ENCODE measurements at regions not wholly inside any gene's neighbourhood (a gene's known extent, or its start where the extent isn't known, plus 50 kb on each side); places are given as distances from the start of the nearest gene placed in this dataset.

GRCh38 chrX:3230496-3230895 lies 116.0 kb downstream of the MXRA5 start:
- Histone ChIP-seq H3K4me3 (no peak overlapping the region), H3K9me3 (no peaks in the 10 kb centered on the region), H3K27ac (no peak overlapping the region), H3K36me3 (no peaks in the 10 kb centered on the region), H3K27me3 (no peaks in the 10 kb centered on the region), H3K4me1 (peaks cover 0 to 4% (median 0%) of the 10 kb centered on the region in 9 donors)
- no peak for TF ChIP-seq CTCF (IDR thresholded peaks at IDR 0.05)
- 55 to 81% methylated on average over 2 of the region's 2 CpGs for WGBS, 2 donors
- DNase-seq (no peak), ATAC-seq (no peak)
- intact Hi-C loops (cut with DNase I): no loop called here

GRCh38 chrX:3227526-3227925 lies 118.9 kb downstream of the MXRA5 start:
- Histone ChIP-seq H3K36me3 (no peaks in the 10 kb centered on the region), H3K27ac (no peak overlapping the region), H3K4me1 (peaks cover 0 to 4% (median 0%) of the 10 kb centered on the region in 9 donors), H3K27me3 (no peaks in the 10 kb centered on the region), H3K9me3 (no peaks in the 10 kb centered on the region), H3K4me3 (no peak overlapping the region)
- DNase-seq (no peak), ATAC-seq (no peak)
- 92 to 100% methylated on average over 1 of the region's 1 CpG for WGBS, 2 donors
- intact Hi-C loops (cut with DNase I): no loop called here
- TF ChIP-seq CTCF (IDR thresholded peaks at IDR 0.05): no peak

- ATAC-seq (no peak), DNase-seq (no peak)
- TF ChIP-seq CTCF (IDR thresholded peaks at IDR 0.05): no peak
- intact Hi-C loops (cut with DNase I): no loop called here
- Histone ChIP-seq H3K9me3 (no peaks in the 10 kb centered on the region), H3K27me3 (no peaks in the 10 kb centered on the region), H3K36me3 (no peaks in the 10 kb centered on the region), H3K4me3 (no peak overlapping the region), H3K4me1 (peaks cover 0 to 4% (median 0%) of the 10 kb centered on the region in 9 donors), H3K27ac (no peak overlapping the region)
- WGBS, 2 donors: 87% methylated on average over 2 of the region's 2 CpGs
These were observed 120.4 kb downstream of the MXRA5 start for GRCh38 chrX:3226087-3226486.

GRCh38 chrX:3221643-3222042 lies 124.8 kb downstream of the MXRA5 start:
- no peak overlapping the region for H3K27ac ChIP-seq
- no peaks in the 10 kb centered on the region for H3K36me3 ChIP-seq
- no peaks in the 10 kb centered on the region for H3K9me3 ChIP-seq
- no peak for TF ChIP-seq CTCF (IDR thresholded peaks at IDR 0.05)
- no peak overlapping the region for H3K4me3 ChIP-seq
- whole genome bisulfite sequencing, 2 donors: 71 to 84% methylated on average over 4 of the region's 4 CpGs
- no peaks in the 10 kb centered on the region for H3K4me1 ChIP-seq
- H3K27me3 ChIP-seq: no peaks in the 10 kb centered on the region
- ATAC-seq (no peak), DNase-seq (no peak)
- intact Hi-C loops (cut with DNase I): no loop called here

- 76 to 83% methylated on average over 4 to 5 of the region's 5 CpGs for WGBS, 2 donors
- ATAC-seq (no peak), DNase-seq (no peak)
- H3K27ac ChIP-seq: no peak overlapping the region
- intact Hi-C loops (cut with DNase I): no loop called here
- no peak for TF ChIP-seq CTCF (IDR thresholded peaks at IDR 0.05)
- no peaks in the 10 kb centered on the region for H3K27me3 ChIP-seq
- no peak overlapping the region for H3K4me3 ChIP-seq
- no peaks in the 10 kb centered on the region for H3K4me1 ChIP-seq
- H3K9me3 ChIP-seq: no peaks in the 10 kb centered on the region
- no peaks in the 10 kb centered on the region for H3K36me3 ChIP-seq
These were observed 126.8 kb downstream of the MXRA5 start for GRCh38 chrX:3219667-3220066.
